ENCODE measurements at regions not wholly inside any gene's neighbourhood (a gene's known extent, or its start where the extent isn't known, plus 50 kb on each side); places are given as distances from the start of the nearest gene placed in this dataset.

DNA sequence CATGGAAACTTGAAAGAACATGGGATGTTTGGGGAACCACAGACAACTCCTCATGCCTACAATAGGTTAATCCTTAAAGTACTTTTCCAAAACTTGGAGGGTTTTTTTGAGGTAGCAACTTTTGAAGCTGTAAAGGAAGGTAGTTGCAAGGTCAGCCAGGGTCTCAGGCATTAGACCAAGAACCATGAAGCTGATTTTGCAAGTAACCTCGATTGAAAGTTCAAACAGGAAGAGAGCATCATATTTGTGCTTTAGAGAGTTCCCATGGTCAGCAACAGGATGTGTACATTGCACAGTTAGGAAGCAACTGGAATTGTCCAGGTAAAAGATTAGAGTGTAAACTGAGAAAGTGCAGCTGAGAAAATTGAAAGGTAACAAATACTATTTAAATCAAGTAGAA lies 199.8 kb upstream of the NR2F2 start:
- TF ChIP-seq, protein P1, sequence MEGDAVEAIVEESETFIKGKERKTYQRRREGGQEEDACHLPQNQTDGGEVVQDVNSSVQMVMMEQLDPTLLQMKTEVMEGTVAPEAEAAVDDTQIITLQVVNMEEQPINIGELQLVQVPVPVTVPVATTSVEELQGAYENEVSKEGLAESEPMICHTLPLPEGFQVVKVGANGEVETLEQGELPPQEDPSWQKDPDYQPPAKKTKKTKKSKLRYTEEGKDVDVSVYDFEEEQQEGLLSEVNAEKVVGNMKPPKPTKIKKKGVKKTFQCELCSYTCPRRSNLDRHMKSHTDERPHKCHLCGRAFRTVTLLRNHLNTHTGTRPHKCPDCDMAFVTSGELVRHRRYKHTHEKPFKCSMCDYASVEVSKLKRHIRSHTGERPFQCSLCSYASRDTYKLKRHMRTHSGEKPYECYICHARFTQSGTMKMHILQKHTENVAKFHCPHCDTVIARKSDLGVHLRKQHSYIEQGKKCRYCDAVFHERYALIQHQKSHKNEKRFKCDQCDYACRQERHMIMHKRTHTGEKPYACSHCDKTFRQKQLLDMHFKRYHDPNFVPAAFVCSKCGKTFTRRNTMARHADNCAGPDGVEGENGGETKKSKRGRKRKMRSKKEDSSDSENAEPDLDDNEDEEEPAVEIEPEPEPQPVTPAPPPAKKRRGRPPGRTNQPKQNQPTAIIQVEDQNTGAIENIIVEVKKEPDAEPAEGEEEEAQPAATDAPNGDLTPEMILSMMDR (IDR thresholded peaks at IDR 0.05): no peak
- TF ChIP-seq ZFX (IDR thresholded peaks at IDR 0.05; ENCODE audit: borderline replicate concordance): no peak
- no peak overlapping the region for H3K27ac ChIP-seq

DNA sequence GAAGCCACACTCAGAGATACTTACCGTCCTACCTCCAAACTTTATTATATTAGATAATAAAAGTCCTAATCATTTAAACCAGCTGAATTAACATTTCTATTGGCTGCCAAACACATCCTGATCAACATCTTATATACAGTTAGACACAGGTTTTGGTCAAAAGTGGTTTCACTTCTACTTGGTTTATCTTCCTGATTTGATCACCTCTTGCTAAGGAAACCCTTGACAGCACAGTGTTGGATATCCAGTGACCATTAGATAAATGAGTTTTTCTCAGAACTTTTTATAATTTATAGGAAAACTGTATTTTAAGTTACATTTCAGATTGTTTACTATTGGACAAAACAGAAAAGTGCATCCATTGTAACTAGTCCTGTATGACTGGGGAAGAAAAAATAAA lies 198.4 kb upstream of the NR2F2 start:
- TF ChIP-seq ZFX (IDR thresholded peaks at IDR 0.05; ENCODE audit: borderline replicate concordance): no peak
- no peak overlapping the region for H3K27ac ChIP-seq

DNA sequence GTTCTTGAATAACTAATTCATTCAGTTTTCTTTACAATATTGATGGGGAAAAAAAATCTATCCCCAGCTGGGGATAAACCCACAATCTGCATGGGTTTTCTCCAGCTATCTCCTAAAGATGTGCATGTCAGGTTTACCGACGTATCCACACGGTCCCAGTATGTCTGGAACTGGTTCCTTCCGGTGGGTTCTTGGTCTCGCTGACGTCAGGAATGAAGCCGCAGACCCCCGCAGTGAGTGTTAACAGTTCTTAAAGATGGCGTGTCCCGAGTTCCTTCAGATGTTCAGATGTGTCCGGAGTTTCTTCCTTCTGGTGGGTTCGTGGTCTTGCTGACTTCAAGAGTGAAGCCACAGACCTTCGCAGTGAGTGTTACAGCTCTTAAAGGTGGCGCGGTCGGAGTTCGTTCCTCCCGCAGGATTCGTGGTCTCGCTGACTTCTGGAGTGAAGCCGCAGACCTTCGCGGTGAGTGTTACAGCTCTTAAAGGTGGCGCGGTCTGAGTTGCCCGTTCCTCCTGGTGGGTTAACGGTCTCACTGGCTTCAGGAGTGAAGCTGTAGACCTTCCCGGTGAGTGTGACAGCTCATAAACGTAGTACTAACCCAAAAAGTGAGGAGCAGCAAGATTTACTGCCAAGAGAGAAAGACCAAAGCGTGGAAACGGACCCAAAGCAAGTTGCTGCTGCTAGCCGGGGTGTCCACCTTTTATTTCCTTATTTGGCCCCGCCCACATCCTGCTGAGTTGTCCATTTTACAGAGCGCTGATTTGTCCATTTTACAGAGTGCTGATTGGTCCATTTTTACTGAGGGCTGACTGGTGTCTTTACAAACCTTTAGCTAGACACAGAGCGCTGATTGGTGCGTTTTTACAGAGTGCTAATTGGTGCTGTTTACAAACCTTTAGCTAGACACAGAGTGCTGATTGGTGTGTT lies 195.1 kb upstream of the NR2F2 start:
- TF ChIP-seq ZFX (IDR thresholded peaks at IDR 0.05; ENCODE audit: borderline replicate concordance): no peak
- TF ChIP-seq, protein P1 (IDR thresholded peaks at IDR 0.05): no peak
- no peak overlapping the region for H3K27ac ChIP-seq

DNA sequence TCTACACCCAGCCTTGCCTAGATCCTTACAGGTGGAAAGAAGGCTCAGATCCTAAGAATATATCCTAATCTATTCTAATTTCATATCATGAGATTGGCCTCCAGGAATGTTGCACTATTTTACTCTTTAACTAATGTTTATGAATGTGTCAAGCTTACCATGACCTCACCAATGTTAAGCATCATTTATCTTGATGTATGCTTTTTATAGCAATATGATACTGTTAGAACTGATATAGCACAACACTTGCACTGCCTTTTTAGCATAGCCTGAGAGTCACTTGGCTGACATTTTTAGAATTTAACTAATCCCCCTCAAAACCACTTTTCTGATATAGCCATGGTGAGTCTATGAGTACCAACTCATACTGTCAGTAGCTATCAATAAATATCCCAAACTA lies 191.5 kb upstream of the NR2F2 start:
- H3K27ac ChIP-seq: no peak overlapping the region
- no peak for TF ChIP-seq ZFX (IDR thresholded peaks at IDR 0.05; ENCODE audit: borderline replicate concordance)
- TF ChIP-seq, protein P1 (IDR thresholded peaks at IDR 0.05): no peak

DNA sequence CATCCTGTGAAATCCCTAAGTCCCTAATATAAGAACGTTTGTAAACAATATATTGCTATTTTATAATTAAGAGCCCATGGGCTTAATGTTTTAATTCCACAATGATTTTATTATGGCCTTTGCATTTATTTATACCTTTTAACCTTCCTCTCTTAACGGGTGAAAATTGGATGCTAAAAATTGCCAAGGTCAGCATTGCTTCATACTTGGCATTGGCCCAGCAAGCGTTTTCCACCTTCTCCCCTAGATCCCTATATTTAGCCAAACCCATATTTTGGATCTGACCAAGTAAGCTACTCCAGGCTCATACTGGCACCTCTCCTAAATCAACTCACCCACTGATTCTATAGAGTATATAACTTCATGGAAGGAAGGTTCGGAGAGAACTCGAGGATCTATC lies 188.0 kb upstream of the NR2F2 start:
- H3K27ac ChIP-seq: no peak overlapping the region
- TF ChIP-seq ZFX (IDR thresholded peaks at IDR 0.05; ENCODE audit: borderline replicate concordance): no peak
- TF ChIP-seq, protein P1 (IDR thresholded peaks at IDR 0.05): no peak

DNA sequence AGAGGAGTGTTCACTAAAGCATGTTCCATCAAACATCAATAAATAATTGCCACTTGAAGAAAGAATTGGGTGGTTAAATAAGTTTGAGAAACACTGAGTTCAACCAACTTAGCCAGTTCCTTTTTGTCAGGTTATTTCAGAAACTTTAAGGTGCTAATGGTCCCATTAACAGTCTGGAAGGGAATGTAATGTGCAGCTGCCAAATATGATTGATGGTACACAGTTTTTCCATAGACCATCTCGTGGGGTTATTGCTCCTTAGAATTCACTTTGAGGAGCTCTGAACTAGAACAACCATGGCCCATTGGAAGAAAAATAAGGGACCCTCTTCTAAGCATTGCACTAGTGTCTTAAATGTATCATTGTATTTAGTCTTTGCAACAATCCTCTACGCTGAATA lies 185.8 kb upstream of the NR2F2 start:
- TF ChIP-seq, protein P1 (IDR thresholded peaks at IDR 0.05): no peak
- TF ChIP-seq ZFX (IDR thresholded peaks at IDR 0.05; ENCODE audit: borderline replicate concordance): no peak
- no peak overlapping the region for H3K27ac ChIP-seq

DNA sequence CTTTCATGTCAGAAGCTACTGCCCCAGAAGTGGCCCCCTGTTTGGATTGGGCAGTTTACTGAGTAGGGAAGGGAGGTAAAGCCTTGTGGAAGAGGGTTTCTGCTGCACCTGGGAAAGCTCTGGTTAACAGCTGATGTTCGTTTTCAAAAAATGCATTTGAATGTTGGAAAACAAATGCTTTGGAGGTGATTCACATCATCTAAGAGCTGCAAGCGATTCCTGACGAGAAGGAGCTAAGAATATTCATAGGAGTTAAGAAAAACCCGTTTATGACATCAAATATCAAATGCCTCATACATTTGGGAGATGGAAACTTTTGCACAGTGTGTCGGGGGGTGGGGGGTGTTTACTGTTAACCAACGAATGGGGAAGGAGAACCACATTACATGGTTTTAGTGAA lies 183.8 kb upstream of the NR2F2 start:
- TF ChIP-seq, protein P1 (IDR thresholded peaks at IDR 0.05): no peak
- TF ChIP-seq ZFX (IDR thresholded peaks at IDR 0.05; ENCODE audit: borderline replicate concordance): no peak
- no peak overlapping the region for H3K27ac ChIP-seq

Measured in 22Rv1 (cell line).